Mesendoderm (in vitro differentiated cells): ENCODE measurements at regions not wholly inside any gene's neighbourhood (a gene's known extent, or its start where the extent isn't known, plus 50 kb on each side); places are given as distances from the start of the nearest gene placed in this dataset.
"Not testable (repeated sequence)": the region's sequence is repeated elsewhere in the genome, so short reads cannot be mapped to it uniquely, and the experiment has no call there.

Experiments
- DNase-seq: peaks from one replicate; pipeline ENCODE4 v3.0.0; 2013
- H2AK5ac ChIP-seq: 2 replicates; pipeline ENCODE4 v1.6.1; 2013; ENCODE audit warnings: low read length, inconsistent platforms
- H2BK120ac ChIP-seq: 2 replicates; pipeline ENCODE4 v1.6.1; 2013; ENCODE audit warnings: low read depth, mild to moderate bottlenecking, low read length, moderate library complexity, mixed read lengths
- H2BK15ac ChIP-seq: replicated peaks from 2 replicates; pipeline ENCODE4 v1.6.1; 2013; ENCODE audit warnings: low read depth, mild to moderate bottlenecking, moderate library complexity
- H2BK5ac ChIP-seq: 2 replicates; pipeline ENCODE4 v1.6.1; 2013; ENCODE audit warnings: low read length, inconsistent platforms
- H3K18ac ChIP-seq: 2 replicates; pipeline ENCODE4 v1.6.1; 2013; ENCODE audit warnings: mild to moderate bottlenecking, low read length, mixed read lengths
- H3K23ac ChIP-seq: one replicate; pipeline ENCODE4 v1.6.1; 2013; ENCODE audit warnings: low read length
- H3K27ac ChIP-seq: 2 replicates; pipeline ENCODE4 v1.5.1; 2013; ENCODE audit warnings: low read depth, mild to moderate bottlenecking, inconsistent platforms, low read length, moderate library complexity
- H3K27me3 ChIP-seq: 2 replicates; pipeline ENCODE4 v1.6.1; 2013; ENCODE audit warnings: low read length, control low read depth, mild to moderate bottlenecking, inconsistent platforms; ENCODE audit not compliant: insufficient read depth, poor library complexity
- H3K36me3 ChIP-seq: 2 replicates; pipeline ENCODE4 v1.6.1; 2013; ENCODE audit warnings: low read length, inconsistent platforms; ENCODE audit not compliant: control insufficient read depth, insufficient read depth
- H3K4ac ChIP-seq: one replicate; pipeline ENCODE4 v1.6.1; 2013; ENCODE audit warnings: low read depth, mild to moderate bottlenecking, low read length, moderate library complexity
- H3K4me1 ChIP-seq: 2 replicates; pipeline ENCODE4 v1.6.1; 2013; ENCODE audit warnings: low read depth, low read length, inconsistent platforms; ENCODE audit not compliant: control insufficient read depth
- H3K4me2 ChIP-seq: 2 replicates; pipeline ENCODE4 v1.6.1; 2013; ENCODE audit warnings: low read length
- H3K4me3 ChIP-seq: 2 replicates; pipeline ENCODE4 v1.5.1; 2013; ENCODE audit warnings: mild to moderate bottlenecking, low read length
- H3K56ac ChIP-seq: one replicate; pipeline ENCODE4 v1.6.1; 2013; ENCODE audit warnings: low read length
- H3K79me1 ChIP-seq: 2 replicates; pipeline ENCODE4 v1.6.1; 2013; ENCODE audit warnings: low read length, inconsistent platforms
- H3K79me2 ChIP-seq: 2 replicates; pipeline ENCODE4 v1.6.1; 2013; ENCODE audit warnings: mild to moderate bottlenecking, low read length; ENCODE audit not compliant: control insufficient read depth, insufficient read depth
- H3K9ac ChIP-seq: 2 replicates; pipeline ENCODE4 v1.6.1; 2013; ENCODE audit warnings: low read length, inconsistent platforms
- H4K5ac ChIP-seq: one replicate; pipeline ENCODE4 v1.6.1; 2013; ENCODE audit warnings: low read length
- H4K8ac ChIP-seq: one replicate; pipeline ENCODE4 v1.6.1; 2013; ENCODE audit warnings: low read depth, mild to moderate bottlenecking, control low read depth, low read length, moderate library complexity
- WGBS: extraction: QIAGEN DNeasy Blood & Tissue Kit; methylation state at CpG from one replicate; pipeline ENCODE4 v1.1.7; 2013; ENCODE audit warnings: low lambda C conversion rate, missing lambda C conversion rate; ENCODE audit not compliant: insufficient coverage; ENCODE audit errors: extremely low coverage; 5-methylcytosine and 5-hydroxymethylcytosine counted together

GRCh38 chr20:25953876-25954275, 257.2 kb upstream of the ZNF337 start:
- DNase-seq = peak; percentile 40
- not testable (repeated sequence) for H3K79me2 ChIP-seq, H2BK5ac ChIP-seq, H3K27me3 ChIP-seq, H3K18ac ChIP-seq, H3K79me1 ChIP-seq, H3K23ac ChIP-seq, H3K4ac ChIP-seq, H2AK5ac ChIP-seq, H2BK120ac ChIP-seq, H3K4me2 ChIP-seq, H3K56ac ChIP-seq, H3K9ac ChIP-seq, H3K27ac ChIP-seq, H3K4me1 ChIP-seq, H2BK15ac ChIP-seq, H4K8ac ChIP-seq, H3K4me3 ChIP-seq, H4K5ac ChIP-seq, H3K36me3 ChIP-seq
- no CpG with 5 or more reads among the region's 3 CpGs for WGBS

GRCh38 chr20:25935230-25935629, 238.6 kb upstream of the ZNF337 start:
- not testable (repeated sequence) for H3K79me1 ChIP-seq

GRCh38 chr20:25932806-25933205, 236.2 kb upstream of the ZNF337 start:
- not testable (repeated sequence) for H2BK5ac ChIP-seq, H4K8ac ChIP-seq, DNase-seq, H3K4me2 ChIP-seq, H3K4ac ChIP-seq, H3K79me1 ChIP-seq, H3K27ac ChIP-seq, H3K9ac ChIP-seq, H3K56ac ChIP-seq, H3K36me3 ChIP-seq, H2BK15ac ChIP-seq, H3K23ac ChIP-seq, H3K4me3 ChIP-seq, H3K79me2 ChIP-seq, H3K4me1 ChIP-seq, H4K5ac ChIP-seq, H2AK5ac ChIP-seq, H3K18ac ChIP-seq, H2BK120ac ChIP-seq, H3K27me3 ChIP-seq
- WGBS = no CpG with 5 or more reads among the region's 5 CpGs

More at GRCh38 chr20:25935230-25935629, 238.6 kb upstream of the ZNF337 start:
- not testable (repeated sequence) for H3K27me3 ChIP-seq, H4K5ac ChIP-seq, H3K56ac ChIP-seq, H3K9ac ChIP-seq, H3K4ac ChIP-seq, H2BK5ac ChIP-seq, H4K8ac ChIP-seq, H2BK15ac ChIP-seq, H3K18ac ChIP-seq, H3K4me2 ChIP-seq, H3K4me1 ChIP-seq, H3K79me2 ChIP-seq, H3K27ac ChIP-seq, H3K36me3 ChIP-seq, DNase-seq, H3K4me3 ChIP-seq, H2BK120ac ChIP-seq, H2AK5ac ChIP-seq, H3K23ac ChIP-seq
- WGBS = no CpG with 5 or more reads among the region's 2 CpGs

- H3K18ac ChIP-seq, H3K4me2 ChIP-seq, H3K4ac ChIP-seq, H3K79me2 ChIP-seq, H3K23ac ChIP-seq, H3K4me3 ChIP-seq, H3K9ac ChIP-seq, H2AK5ac ChIP-seq, H4K8ac ChIP-seq, H2BK15ac ChIP-seq, H2BK120ac ChIP-seq, H2BK5ac ChIP-seq, H3K27me3 ChIP-seq, H3K27ac ChIP-seq, H3K56ac ChIP-seq, H3K4me1 ChIP-seq, H4K5ac ChIP-seq, DNase-seq, H3K79me1 ChIP-seq, H3K36me3 ChIP-seq: not testable (repeated sequence)
- no CpG with 5 or more reads among the region's 2 CpGs for WGBS
Measured at GRCh38 chr20:25932170-25932569, 235.5 kb upstream of the ZNF337 start.

- not testable (repeated sequence) for H3K4me1 ChIP-seq, H2AK5ac ChIP-seq, DNase-seq, H3K27ac ChIP-seq, H3K79me2 ChIP-seq, H4K5ac ChIP-seq, H2BK120ac ChIP-seq, H3K18ac ChIP-seq, H3K9ac ChIP-seq, H3K27me3 ChIP-seq, H4K8ac ChIP-seq, H3K4me2 ChIP-seq, H2BK5ac ChIP-seq, H3K23ac ChIP-seq, H3K4ac ChIP-seq, H2BK15ac ChIP-seq, H3K56ac ChIP-seq, H3K4me3 ChIP-seq, H3K79me1 ChIP-seq, H3K36me3 ChIP-seq
Measured at GRCh38 chr20:25902321-25902720, 205.7 kb upstream of the ZNF337 start.

- H3K56ac ChIP-seq, H3K36me3 ChIP-seq, H4K8ac ChIP-seq, H2BK120ac ChIP-seq, H3K9ac ChIP-seq, H3K18ac ChIP-seq, H3K4me2 ChIP-seq, H3K79me1 ChIP-seq, H3K23ac ChIP-seq, H3K4me3 ChIP-seq, H2AK5ac ChIP-seq, H3K27ac ChIP-seq, H3K4ac ChIP-seq, DNase-seq, H2BK15ac ChIP-seq, H2BK5ac ChIP-seq, H3K27me3 ChIP-seq, H3K4me1 ChIP-seq, H4K5ac ChIP-seq, H3K79me2 ChIP-seq: not testable (repeated sequence)
- WGBS = no CpG with 5 or more reads among the region's 5 CpGs
Measured at GRCh38 chr20:25898663-25899062, 202.0 kb upstream of the ZNF337 start.
